ENCODE measurements at regions not wholly inside any gene's neighbourhood (a gene's known extent, or its start where the extent isn't known, plus 50 kb on each side); places are given as distances from the start of the nearest gene placed in this dataset.

DNA sequence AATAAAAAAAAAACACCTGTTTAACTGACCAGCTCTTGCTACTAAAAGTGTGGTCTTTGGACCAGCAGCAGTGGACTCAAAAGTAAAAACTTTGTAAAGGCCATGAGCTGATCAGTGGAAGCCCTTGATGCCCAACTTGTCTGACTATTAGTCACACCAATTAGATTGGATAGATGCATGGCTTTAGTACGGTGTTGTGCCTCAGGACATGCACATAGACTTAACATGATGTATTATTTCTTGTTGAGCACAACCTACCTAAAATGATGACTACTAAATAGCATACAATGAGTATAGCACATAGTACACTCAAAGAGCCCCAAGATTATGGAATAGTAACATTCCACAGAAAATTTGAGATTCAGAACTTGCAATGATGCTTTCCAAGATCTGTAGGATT lies 95.1 kb upstream of the FIBIN start:
- ATAC-seq (no peak), FAIRE-seq (no peak), DNase-seq (no peak)
- Histone ChIP-seq H3K4me3 (no peak overlapping the region), H3K4me1 (no peaks in the 10 kb centered on the region), H3K9me3 (no peaks in the 10 kb centered on the region), H3K27me3 (no peaks in the 10 kb centered on the region), H3K36me3 (no peaks in the 10 kb centered on the region), H3K27ac (no peak overlapping the region)
- 46 to 58% methylated on average over 1 of the region's 1 CpG for WGBS, 2 donors
- intact Hi-C loops (cut with DNase I): no loop called here
- TF ChIP-seq, protein P1, sequence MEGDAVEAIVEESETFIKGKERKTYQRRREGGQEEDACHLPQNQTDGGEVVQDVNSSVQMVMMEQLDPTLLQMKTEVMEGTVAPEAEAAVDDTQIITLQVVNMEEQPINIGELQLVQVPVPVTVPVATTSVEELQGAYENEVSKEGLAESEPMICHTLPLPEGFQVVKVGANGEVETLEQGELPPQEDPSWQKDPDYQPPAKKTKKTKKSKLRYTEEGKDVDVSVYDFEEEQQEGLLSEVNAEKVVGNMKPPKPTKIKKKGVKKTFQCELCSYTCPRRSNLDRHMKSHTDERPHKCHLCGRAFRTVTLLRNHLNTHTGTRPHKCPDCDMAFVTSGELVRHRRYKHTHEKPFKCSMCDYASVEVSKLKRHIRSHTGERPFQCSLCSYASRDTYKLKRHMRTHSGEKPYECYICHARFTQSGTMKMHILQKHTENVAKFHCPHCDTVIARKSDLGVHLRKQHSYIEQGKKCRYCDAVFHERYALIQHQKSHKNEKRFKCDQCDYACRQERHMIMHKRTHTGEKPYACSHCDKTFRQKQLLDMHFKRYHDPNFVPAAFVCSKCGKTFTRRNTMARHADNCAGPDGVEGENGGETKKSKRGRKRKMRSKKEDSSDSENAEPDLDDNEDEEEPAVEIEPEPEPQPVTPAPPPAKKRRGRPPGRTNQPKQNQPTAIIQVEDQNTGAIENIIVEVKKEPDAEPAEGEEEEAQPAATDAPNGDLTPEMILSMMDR (IDR thresholded peaks at IDR 0.05): no peak

DNA sequence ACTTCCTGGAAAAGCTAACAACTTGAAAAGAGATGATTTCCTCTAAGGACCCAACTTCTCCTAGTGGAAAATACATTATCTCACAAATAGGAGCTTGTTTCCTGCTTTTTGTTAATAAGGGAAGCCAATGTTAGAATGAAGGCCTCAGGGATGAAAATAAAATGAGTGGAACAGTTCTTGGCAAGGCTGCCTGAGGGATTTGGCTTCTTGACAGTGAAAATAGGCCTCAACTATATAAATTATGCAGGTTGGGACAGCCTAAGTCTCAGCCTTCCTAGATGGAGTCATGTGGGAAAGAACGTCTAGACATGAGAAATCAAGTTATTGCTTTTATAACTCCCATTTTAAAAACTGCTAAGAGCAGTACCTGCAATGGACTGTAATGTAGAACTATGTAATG lies 92.8 kb upstream of the FIBIN start:
- no peak for DNase-seq
- no peaks in the 10 kb centered on the region for H3K4me1 ChIP-seq
- H3K27ac ChIP-seq: no peak overlapping the region
- intact Hi-C loops (cut with DNase I): no loop called here
- no peaks in the 10 kb centered on the region for H3K36me3 ChIP-seq
- H3K27me3 ChIP-seq: no peaks in the 10 kb centered on the region
- 54 to 57% methylated on average over 1 of the region's 1 CpG for WGBS, 2 donors
- TF ChIP-seq, protein P1 (IDR thresholded peaks at IDR 0.05): no peak
- no peak for FAIRE-seq
- no peaks in the 10 kb centered on the region for H3K9me3 ChIP-seq
- ATAC-seq: no peak
- no peak overlapping the region for H3K4me3 ChIP-seq

DNA sequence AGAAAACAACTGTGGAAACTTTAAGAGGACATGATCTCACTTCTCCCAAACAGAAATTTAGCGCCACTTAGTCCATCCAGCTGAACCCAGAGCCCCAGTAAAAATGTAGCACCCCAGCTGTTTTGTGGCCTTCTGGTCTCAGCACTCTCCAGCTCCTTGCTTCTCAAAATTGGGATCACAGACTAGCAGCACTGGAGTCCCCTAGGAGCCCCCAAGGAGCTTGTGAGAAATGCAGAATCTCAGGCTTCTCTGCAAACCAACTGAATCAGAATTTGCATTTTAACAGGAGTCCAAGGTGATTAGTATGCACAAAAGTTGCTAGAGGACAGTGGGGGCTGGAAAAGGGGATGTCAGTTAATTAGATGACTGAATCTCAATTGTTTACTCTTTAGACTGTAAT lies 89.8 kb upstream of the FIBIN start:
- no peak for DNase-seq
- Histone ChIP-seq H3K9me3 (no peaks in the 10 kb centered on the region), H3K27ac (no peak overlapping the region), H3K27me3 (no peaks in the 10 kb centered on the region), H3K36me3 (no peaks in the 10 kb centered on the region), H3K4me1 (no peaks in the 10 kb centered on the region), H3K4me3 (no peak overlapping the region)
- ATAC-seq: no peak
- intact Hi-C loops (cut with DNase I): no loop called here
- FAIRE-seq: no peak
- TF ChIP-seq, protein P1 (IDR thresholded peaks at IDR 0.05): no peak
- 96 to 98% methylated on average over 1 of the region's 1 CpG for WGBS, 2 donors

DNA sequence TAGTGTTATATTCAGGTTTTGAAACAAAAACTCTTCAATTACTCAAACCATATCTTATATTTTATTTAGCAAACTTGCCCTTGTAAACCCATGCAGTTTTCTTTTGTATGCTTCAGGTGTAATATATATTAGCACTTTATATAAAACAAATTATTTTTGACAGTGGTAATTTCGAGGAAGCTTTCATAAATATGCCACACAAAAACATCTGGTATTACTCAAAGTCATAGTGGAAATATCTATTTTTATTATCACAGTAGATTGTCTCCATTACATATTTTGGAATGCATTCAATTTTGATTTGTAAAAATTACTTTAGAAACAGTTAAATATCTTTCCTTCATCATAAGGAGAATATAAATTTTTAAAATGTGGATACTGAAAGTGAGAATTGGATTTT lies 89.1 kb upstream of the FIBIN start:
- TF ChIP-seq, protein P1 (IDR thresholded peaks at IDR 0.05): no peak
- WGBS, 2 donors: 15 to 22% methylated on average over 1 of the region's 1 CpG
- DNase-seq: no peak
- H3K27me3 ChIP-seq: no peaks in the 10 kb centered on the region
- intact Hi-C loops (cut with DNase I): no loop called here
- H3K9me3 ChIP-seq: no peaks in the 10 kb centered on the region
- H3K27ac ChIP-seq: no peak overlapping the region
- no peak for ATAC-seq
- H3K4me1 ChIP-seq: peaks cover 0 to 6% (median 4%) of the 10 kb centered on the region in 3 donors
- H3K36me3 ChIP-seq: no peaks in the 10 kb centered on the region
- no peak for FAIRE-seq
- H3K4me3 ChIP-seq: no peak overlapping the region

DNA sequence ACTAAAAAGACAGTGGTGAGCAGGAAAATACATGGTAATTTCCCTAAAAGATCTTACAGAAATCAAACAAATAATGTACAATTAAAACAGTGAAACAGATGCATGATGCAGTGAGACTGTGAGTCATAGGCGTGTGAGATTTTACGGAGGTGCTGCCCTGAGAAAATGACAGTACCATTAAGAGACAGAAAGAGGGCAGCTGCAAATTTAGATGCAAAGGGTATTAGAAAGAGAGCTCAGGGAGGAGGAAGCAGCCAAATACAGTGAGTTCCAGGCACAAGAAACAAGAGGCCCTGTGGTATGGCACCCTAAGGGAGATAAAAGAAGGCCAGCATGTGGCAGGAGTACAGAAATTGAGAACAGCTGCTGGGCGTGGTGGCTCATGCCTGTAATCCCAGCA lies 88.5 kb upstream of the FIBIN start:
- Histone ChIP-seq H3K27ac (no peak overlapping the region), H3K27me3 (no peaks in the 10 kb centered on the region), H3K4me3 (no peak overlapping the region), H3K9me3 (no peaks in the 10 kb centered on the region), H3K4me1 (peaks cover 0 to 7% (median 6%) of the 10 kb centered on the region in 3 donors), H3K36me3 (no peaks in the 10 kb centered on the region)
- FAIRE-seq (no peak), DNase-seq (no peak), ATAC-seq (no peak)
- TF ChIP-seq, protein P1 (IDR thresholded peaks at IDR 0.05): no peak
- WGBS, 2 donors: 76 to 79% methylated on average over 3 of the region's 3 CpGs
- intact Hi-C loops (cut with DNase I): no loop called here
